GM12801 (cell line): ENCODE measurements at regions not wholly inside any gene's neighbourhood (a gene's known extent, or its start where the extent isn't known, plus 50 kb on each side); places are given as distances from the start of the nearest gene placed in this dataset.

Experiments
- CTCF ChIP-seq: IDR thresholded peaks from one replicate; pipeline ENCODE4 v1.5.1; 2011; ENCODE audit warnings: control low read depth; ENCODE audit not compliant: insufficient read length; ENCODE audit errors: extremely low read depth

GRCh38 chr3:17954801-17955200 is 212.4 kb upstream of the TBC1D5 start:
- no peak for TF ChIP-seq CTCF

GRCh38 chr3:17951241-17951640 is 208.8 kb upstream of the TBC1D5 start:
- no peak for TF ChIP-seq CTCF

GRCh38 chr3:17949101-17949500 is 206.7 kb upstream of the TBC1D5 start:
- no peak for TF ChIP-seq CTCF

DNA sequence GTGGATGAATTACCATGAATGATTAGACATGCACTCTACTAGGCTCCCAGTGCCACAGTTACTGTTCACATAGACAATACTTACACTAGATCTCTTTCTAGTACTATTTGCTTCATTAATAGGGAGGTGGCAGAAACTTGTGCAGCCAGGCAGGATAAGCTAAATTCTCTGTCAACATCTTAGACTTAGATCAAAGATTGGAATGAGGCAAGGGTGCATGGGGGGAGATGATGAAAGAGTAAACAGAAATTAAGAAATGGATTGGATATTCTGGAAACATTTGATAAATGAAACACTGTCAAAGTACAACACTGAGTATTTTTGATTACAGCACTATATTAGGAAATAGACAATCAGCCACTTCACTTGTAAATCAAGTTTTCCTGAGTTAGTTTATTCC is 205.4 kb upstream of the TBC1D5 start:
- TF ChIP-seq CTCF = no peak

- TF ChIP-seq CTCF = no peak
Observed at GRCh38 chr3:17946619-17947018, 204.2 kb upstream of the TBC1D5 start.

GRCh38 chr3:17945799-17946399 is 203.5 kb upstream of the TBC1D5 start:
- TF ChIP-seq CTCF = no peak

GRCh38 chr3:17945018-17945798 is 202.8 kb upstream of the TBC1D5 start:
- TF ChIP-seq CTCF = no peak
